SK-MEL-5 (cell line): ENCODE measurements at regions not wholly inside any gene's neighbourhood (a gene's known extent, or its start where the extent isn't known, plus 50 kb on each side); places are given as distances from the start of the nearest gene placed in this dataset.
"Not testable (repeated sequence)": the region's sequence is repeated elsewhere in the genome, so short reads cannot be mapped to it uniquely, and the experiment has no call there.

Experiments used
- DNase-seq: peaks from one replicate; pipeline ENCODE4 v3.0.0-alpha.2; 2016; ENCODE audit warnings: low read depth, low spot score
- in situ Hi-C: cut with HindIII; loops from 2 replicates; pipeline ENCODE4 v1.10.0; 2016; ENCODE audit warnings: low sequenced_read_pairs, high pct_unique_total_duplicates, low pct_unique_long_range_greater_than_20kb

- in situ Hi-C loops, result no loop called here
- DNase-seq, result no peak
Observed at GRCh38 chr6:8361259-8361658, 74.1 kb downstream of the SLC35B3 start.

- in situ Hi-C loops, result no loop called here
- DNase-seq, result no peak
Observed at GRCh38 chr6:8352966-8353340, 82.4 kb downstream of the SLC35B3 start.

GRCh38 chr6:8352335-8352965 is 82.9 kb downstream of the SLC35B3 start:
- no peak for DNase-seq
- in situ Hi-C loops, result no loop called here

GRCh38 chr6:8343600-8343999 is 91.7 kb downstream of the SLC35B3 start:
- DNase-seq, result no peak
- in situ Hi-C loops, result no loop called here

- in situ Hi-C loops, result no loop called here
Observed at GRCh38 chr6:8342241-8342819, 93.0 kb downstream of the SLC35B3 start.

GRCh38 chr6:8337147-8337546 is 98.2 kb downstream of the SLC35B3 start:
- in situ Hi-C loops, result no loop called here
- DNase-seq, result no peak

More at GRCh38 chr6:8342241-8342819, 93.0 kb downstream of the SLC35B3 start:
- no peak for DNase-seq

- in situ Hi-C loops, result no loop called here
- no peak for DNase-seq
Observed at GRCh38 chr6:8336406-8337057, 98.8 kb downstream of the SLC35B3 start.

GRCh38 chr6:8335896-8336295 is 99.4 kb downstream of the SLC35B3 start:
- in situ Hi-C loops, result no loop called here
- no peak for DNase-seq

GRCh38 chr6:8335381-8335780 is 100.0 kb downstream of the SLC35B3 start:
- in situ Hi-C loops, result no loop called here
- no peak for DNase-seq

- no peak for DNase-seq
- in situ Hi-C loops, result no loop called here
Observed at GRCh38 chr6:8334113-8334512, 101.2 kb downstream of the SLC35B3 start.

- no peak for DNase-seq
- in situ Hi-C loops, result no loop called here
Observed at GRCh38 chr6:8329562-8329961, 105.8 kb downstream of the SLC35B3 start.

- DNase-seq, result no peak
- in situ Hi-C loops, result no loop called here
Observed at GRCh38 chr6:8325743-8326142, 109.6 kb downstream of the SLC35B3 start.

GRCh38 chr6:8322659-8323058 is 112.7 kb downstream of the SLC35B3 start:
- no peak for DNase-seq
- in situ Hi-C loops, result no loop called here

- no peak for DNase-seq
- in situ Hi-C loops, result no loop called here
Observed at GRCh38 chr6:8321671-8322404, 113.5 kb downstream of the SLC35B3 start.

- in situ Hi-C loops, result no loop called here
- no peak for DNase-seq
Observed at GRCh38 chr6:8315154-8315553, 120.2 kb downstream of the SLC35B3 start.

- in situ Hi-C loops, result no loop called here
- DNase-seq, result no peak
Observed at GRCh38 chr6:8301502-8301901, 133.8 kb downstream of the SLC35B3 start.

GRCh38 chr6:8299034-8299433 is 136.3 kb downstream of the SLC35B3 start:
- in situ Hi-C loops, result no loop called here

GRCh38 chr6:8282946-8283345 is 152.4 kb downstream of the SLC35B3 start:
- DNase-seq, in situ Hi-C loops: not testable (repeated sequence)

More at GRCh38 chr6:8299034-8299433, 136.3 kb downstream of the SLC35B3 start:
- DNase-seq, result no peak
